ENCODE measurements at regions not wholly inside any gene's neighbourhood (a gene's known extent, or its start where the extent isn't known, plus 50 kb on each side); places are given as distances from the start of the nearest gene placed in this dataset.

GRCh38 chr18:39329496-39330275, 1764.1 kb upstream of the CELF4 start:
- H4K91ac ChIP-seq (replicated peaks; ENCODE audit: insufficient read length, low read length) = no peak overlapping the region
- no peak overlapping the region for H2BK5ac ChIP-seq (ENCODE audit: low read depth, low read length)
- H3K14ac ChIP-seq (ENCODE audit: insufficient read length) = no peak overlapping the region
- no peak overlapping the region for H2BK20ac ChIP-seq (ENCODE audit: low read length)
- H3K27me3 ChIP-seq (replicated peaks in 1 of 4; ENCODE audit: control insufficient read depth in 3 of 4, extremely low read depth in 1 of 4, insufficient read depth in 3 of 4, low read length in 3 of 4) = no peaks in the 10 kb centered on the region
- no peaks in the 10 kb centered on the region for H4K20me1 ChIP-seq (replicated peaks in 1 of 2; ENCODE audit: control insufficient read depth in 1 of 2, insufficient read depth in 2 of 2, low read length in 2 of 2)
- ChIA-PET CTCF (ENCODE audit: partially characterized antibody) (no interaction called here), POLR2A (ENCODE audit: partially characterized antibody) (no interaction called here)
- H3K23ac ChIP-seq (ENCODE audit: insufficient read length) = no peak overlapping the region
- H2AFZ ChIP-seq (ENCODE audit: low read length) = no peak overlapping the region
- H2BK120ac ChIP-seq (replicated peaks; ENCODE audit: low read depth, low read length) = no peak overlapping the region
- no peak overlapping the region for H4K5ac ChIP-seq (ENCODE audit: insufficient read length, low read depth, low read length)
- no peak overlapping the region for H3K9ac ChIP-seq (replicated peaks in 1 of 4; ENCODE audit: extremely low read depth in 1 of 4, low read depth in 3 of 4, low read length in 3 of 4)
- H3K23me2 ChIP-seq (ENCODE audit: low read depth, low read length) = no peaks in the 10 kb centered on the region
- no peak overlapping the region for H2BK15ac ChIP-seq (ENCODE audit: low read length)
- H3K4ac ChIP-seq (replicated peaks; ENCODE audit: insufficient read length, low read depth, low read length) = no peak overlapping the region
- H3K4me3 ChIP-seq (ENCODE audit: extremely low read depth in 1 of 4, insufficient read depth in 2 of 4, low read depth in 3 of 4, low read length in 4 of 4) = no peak overlapping the region
- H3K4me2 ChIP-seq (ENCODE audit: insufficient read depth in 1 of 2, low read depth in 2 of 2, low read length in 2 of 2) = no peak overlapping the region
- H3K56ac ChIP-seq (replicated peaks; ENCODE audit: insufficient read length, low read depth, low read length) = no peak overlapping the region
- no peak overlapping the region for H3K18ac ChIP-seq (ENCODE audit: extremely low read depth, low read length)
- H4K8ac ChIP-seq (ENCODE audit: extremely low read depth, insufficient read depth, low read length) = no peak overlapping the region
- H3K36me3 ChIP-seq (ENCODE audit: control insufficient read depth in 2 of 4, insufficient read depth in 4 of 4, low read length in 3 of 4) = no peaks in the 10 kb centered on the region; a peak in 1 of 8 replicates
- DNase-seq (ENCODE audit: low read depth in 1 of 2, low spot score in 2 of 2) (no peak), FAIRE-seq (no peak)
- no peaks in the 10 kb centered on the region for H3K79me2 ChIP-seq (ENCODE audit: control insufficient read depth in 1 of 2, insufficient read depth in 2 of 2, low read length in 2 of 2)
- no peaks in the 10 kb centered on the region for H3K9me3 ChIP-seq (ENCODE audit: insufficient read depth in 2 of 2, low read depth in 1 of 2, low read length in 1 of 2)
- H3K79me1 ChIP-seq (ENCODE audit: low read depth, low read length) = no peaks in the 10 kb centered on the region
- no peak overlapping the region for H3K27ac ChIP-seq (ENCODE audit: low read depth, low read length)
- H2BK12ac ChIP-seq (ENCODE audit: low read depth, low read length) = no peak overlapping the region
- no peaks in the 10 kb centered on the region for H3K4me1 ChIP-seq (replicated peaks in 1 of 4; ENCODE audit: control insufficient read depth in 3 of 4, insufficient read depth in 4 of 4, low read length in 3 of 4)
- no peak overlapping the region for H2AK5ac ChIP-seq (ENCODE audit: low read depth, low read length)
- TF ChIP-seq USF2 (IDR thresholded peaks at IDR 0.05; ENCODE audit: low read length) (no peak), CREB1 (IDR thresholded peaks at IDR 0.05) (no peak)

Data from H1 (cell line).